Left cardiac atrium (tissue), 4 donors: ENCODE measurements at regions not wholly inside any gene's neighbourhood (a gene's known extent, or its start where the extent isn't known, plus 50 kb on each side); places are given as distances from the start of the nearest gene placed in this dataset.
A peak's percentile ranks its signal among the peaks of the same experiment; 100 is the strongest.

Experiments used
- ATAC-seq, 2 donors: fragments of 200-7000 bp; cut with Tn5 transposase; one replicate each; pipeline ENCODE4 v1.9.1; 2020; ENCODE audit warnings: mild to moderate bottlenecking in 2 of 2, moderate library complexity in 2 of 2
- DNase-seq: peaks from one replicate; pipeline ENCODE4 v3.0.0-alpha.2; 2020
- intact Hi-C, 2 donors: fragments of 100-400 bp; cut with DNase I; formaldehyde crosslinking; loops; one replicate each; pipeline versions ENCODE4 v1.14.1 to v1.15.1; 2022 to 2023
- donor health status: DM: no; HTN: yes; CAD: no.
- donor health status: DM: no; HTN: yes; CAD: no; lungs with severe emphysema.
- donor health status: DM: yes; HTN: yes; CAD: no.
- donor health status: Dilated cardiomyopathy.

- intact Hi-C loops, result no loop called here
- DNase-seq, result no peak
- ATAC-seq, result peak in 1 of 2 donors; percentile 90
These were observed 141.5 kb upstream of the NDUFV2 start for GRCh38 chr18:8960740-8961657.

GRCh38 chr18:8962192-8962779 lies 140.2 kb upstream of the NDUFV2 start:
- DNase-seq (no peak), ATAC-seq (no peak)
- intact Hi-C loops, result no loop called here

- intact Hi-C loops, result no loop called here
- DNase-seq (no peak), ATAC-seq (no peak)
These were observed 139.5 kb upstream of the NDUFV2 start for GRCh38 chr18:8962855-8963635.

GRCh38 chr18:8963876-8964275 lies 138.6 kb upstream of the NDUFV2 start:
- DNase-seq (no peak), ATAC-seq (no peak)
- intact Hi-C loops, result no loop called here

- intact Hi-C loops, result no loop called here
- ATAC-seq (no peak), DNase-seq (no peak)
These were observed 137.1 kb upstream of the NDUFV2 start for GRCh38 chr18:8965398-8965797.

GRCh38 chr18:8966821-8967220 lies 135.7 kb upstream of the NDUFV2 start:
- intact Hi-C loops, result no loop called here
- ATAC-seq (no peak), DNase-seq (no peak)

GRCh38 chr18:8967573-8967972 lies 134.9 kb upstream of the NDUFV2 start:
- ATAC-seq (no peak), DNase-seq (no peak)
- intact Hi-C loops, result no loop called here

- intact Hi-C loops, result no loop called here
- DNase-seq (no peak), ATAC-seq (no peak)
These were observed 132.7 kb upstream of the NDUFV2 start for GRCh38 chr18:8969639-8970390.

GRCh38 chr18:8970843-8971242 lies 131.7 kb upstream of the NDUFV2 start:
- no peak for DNase-seq
- intact Hi-C loops, result no loop called here

GRCh38 chr18:8972116-8972515 lies 130.4 kb upstream of the NDUFV2 start:
- intact Hi-C loops, result no loop called here
- DNase-seq (no peak), ATAC-seq (no peak)

More at GRCh38 chr18:8970843-8971242, 131.7 kb upstream of the NDUFV2 start:
- ATAC-seq, result no peak

- DNase-seq, result no peak
- ATAC-seq, result no peak
- intact Hi-C loops, result no loop called here
These were observed 128.2 kb upstream of the NDUFV2 start for GRCh38 chr18:8974279-8974678.

GRCh38 chr18:8974696-8975095 lies 127.8 kb upstream of the NDUFV2 start:
- no peak for DNase-seq
- intact Hi-C loops, result no loop called here
- no peak for ATAC-seq

- no peak for ATAC-seq
- intact Hi-C loops, result no loop called here
- no peak for DNase-seq
These were observed 126.9 kb upstream of the NDUFV2 start for GRCh38 chr18:8975624-8976023.

- intact Hi-C loops, result no loop called here
These were observed 125.9 kb upstream of the NDUFV2 start for GRCh38 chr18:8976606-8977005.

GRCh38 chr18:8977166-8977565 lies 125.3 kb upstream of the NDUFV2 start:
- no peak for ATAC-seq
- no peak for DNase-seq
- intact Hi-C loops, result no loop called here

More at GRCh38 chr18:8976606-8977005, 125.9 kb upstream of the NDUFV2 start:
- DNase-seq (no peak), ATAC-seq (no peak)

GRCh38 chr18:8977701-8978100 lies 124.8 kb upstream of the NDUFV2 start:
- ATAC-seq (no peak), DNase-seq (no peak)
- intact Hi-C loops, result no loop called here

- intact Hi-C loops, result no loop called here
- DNase-seq (no peak), ATAC-seq (no peak)
These were observed 124.1 kb upstream of the NDUFV2 start for GRCh38 chr18:8978394-8978793.

- ATAC-seq (no peak), DNase-seq (no peak)
- intact Hi-C loops, result no loop called here
These were observed 123.1 kb upstream of the NDUFV2 start for GRCh38 chr18:8979258-8979988.

GRCh38 chr18:8980496-8980895 lies 122.0 kb upstream of the NDUFV2 start:
- no peak for ATAC-seq
- intact Hi-C loops, result loop anchor here in 1 of 2 donors (10.0 kb wide), 1 partner anchor 286 kb away; no protein-coding TSS in a partner anchor

More at GRCh38 chr18:8980496-8980895, 122.0 kb upstream of the NDUFV2 start:
- no peak for DNase-seq
